ENCODE measurements at regions not wholly inside any gene's neighbourhood (a gene's known extent, or its start where the extent isn't known, plus 50 kb on each side); places are given as distances from the start of the nearest gene placed in this dataset.

DNA sequence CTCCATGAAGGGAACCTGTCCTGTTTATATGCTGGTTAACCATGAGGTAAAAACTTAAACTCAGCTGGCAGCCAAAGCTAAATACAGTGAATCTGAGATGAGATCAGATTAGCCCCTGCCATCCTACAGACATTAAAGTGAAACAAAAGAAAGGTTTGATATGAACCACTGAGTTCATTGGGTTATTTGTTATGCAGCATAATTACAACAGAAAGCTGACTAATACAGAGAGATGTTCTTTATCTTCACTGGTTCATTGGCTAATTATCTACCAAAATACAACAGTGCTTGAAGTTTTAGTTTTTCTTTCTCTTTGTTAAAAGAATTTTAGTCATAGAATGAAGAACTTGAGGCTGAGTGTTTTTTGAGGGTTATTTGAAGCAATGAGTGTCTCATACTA lies 307.6 kb upstream of the FERMT1 start:
- no peak for TF ChIP-seq CTCF (IDR thresholded peaks at IDR 0.05; ENCODE audit: insufficient read depth, low read depth, low read length)
- no peak for TF ChIP-seq EZH2 (IDR thresholded peaks at IDR 0.05; ENCODE audit: insufficient read depth, low read length)

All from astrocyte (in vitro differentiated cells and primary cell).